BJ (cell line): ENCODE measurements at regions not wholly inside any gene's neighbourhood (a gene's known extent, or its start where the extent isn't known, plus 50 kb on each side); places are given as distances from the start of the nearest gene placed in this dataset.

Experiments
- CTCF ChIA-PET: fragments of 350-600 bp; formaldehyde crosslinking; extraction: SDS; loops from one replicate; lab custom pipeline; 2021; ENCODE audit warnings: antibody characterized with exemption, inconsistent platforms; lab: Yijun Ruan, JAX
- POLR2A ChIA-PET: fragments of 300-600 bp; sonication (Branson Sonifier 250); formaldehyde crosslinking; extraction: SDS; loops from one replicate; lab custom pipeline; 2021; ENCODE audit warnings: antibody characterized with exemption; lab: Charles Lee
- DNase-seq: peaks from one replicate; pipeline ENCODE4 v3.0.0-alpha.2; 2011; ENCODE audit warnings: low read depth
- H3K27me3 ChIP-seq: 2 replicates; pipeline ENCODE4 v1.6.0; 2011; ENCODE audit warnings: low read length; ENCODE audit not compliant: control insufficient read depth, insufficient read depth
- H3K36me3 ChIP-seq: 2 replicates; pipeline ENCODE4 v1.5.1; 2011; ENCODE audit warnings: low read length; ENCODE audit not compliant: control insufficient read depth, insufficient read depth
- H3K4me3 ChIP-seq: 2 replicates; pipeline ENCODE4 v1.5.1; 2011; ENCODE audit warnings: low read depth, mild to moderate bottlenecking, control low read depth, low read length
- CTCF ChIP-seq: IDR thresholded peaks from 2 replicates; pipeline ENCODE4 v1.5.1; 2011; ENCODE audit warnings: low read depth, mild to moderate bottlenecking, control low read depth, inconsistent platforms, low read length, moderate library complexity; ENCODE audit not compliant: insufficient read depth

- no peak for TF ChIP-seq CTCF
Measured at GRCh38 chr15:52879145-52879544, 89.0 kb upstream of the ONECUT1 start.

GRCh38 chr15:52876991-52877663 is 87.0 kb upstream of the ONECUT1 start:
- ChIA-PET CTCF (no interaction called here), POLR2A (no interaction called here)
- no peaks in the 10 kb centered on the region for H3K36me3 ChIP-seq
- DNase-seq, result no peak
- no peak for TF ChIP-seq CTCF
- H3K27me3 ChIP-seq, result no peaks in the 10 kb centered on the region
- H3K4me3 ChIP-seq, result no peak overlapping the region

More at GRCh38 chr15:52879145-52879544, 89.0 kb upstream of the ONECUT1 start:
- POLR2A ChIA-PET, result no interaction called here
- DNase-seq, result no peak
- H3K27me3 ChIP-seq, result no peaks in the 10 kb centered on the region
- no peaks in the 10 kb centered on the region for H3K36me3 ChIP-seq
- H3K4me3 ChIP-seq, result no peak overlapping the region
- CTCF ChIA-PET, result no interaction called here

GRCh38 chr15:52872036-52872818 is 82.1 kb upstream of the ONECUT1 start:
- DNase-seq, result no peak
- H3K4me3 ChIP-seq, result no peak overlapping the region
- H3K27me3 ChIP-seq, result no peaks in the 10 kb centered on the region
- H3K36me3 ChIP-seq, result no peaks in the 10 kb centered on the region
- ChIA-PET POLR2A (no interaction called here), CTCF (no interaction called here)
- no peak for TF ChIP-seq CTCF

GRCh38 chr15:52870015-52870414 is 79.9 kb upstream of the ONECUT1 start:
- no peak for TF ChIP-seq CTCF
- CTCF ChIA-PET, result interaction anchor here (0.6 kb wide), 1 partner anchor 58 kb away, joined by 3 read pairs; no protein-coding TSS in a partner anchor

GRCh38 chr15:52866698-52867097 is 76.6 kb upstream of the ONECUT1 start:
- no peak for DNase-seq
- CTCF ChIA-PET, result no interaction called here
- no peak for TF ChIP-seq CTCF
- Histone ChIP-seq H3K36me3 (no peaks in the 10 kb centered on the region), H3K4me3 (no peak overlapping the region), H3K27me3 (no peaks in the 10 kb centered on the region)
- POLR2A ChIA-PET, result no interaction called here

More at GRCh38 chr15:52870015-52870414, 79.9 kb upstream of the ONECUT1 start:
- POLR2A ChIA-PET, result no interaction called here
- Histone ChIP-seq H3K4me3 (no peak overlapping the region), H3K27me3 (no peaks in the 10 kb centered on the region), H3K36me3 (no peaks in the 10 kb centered on the region)
- DNase-seq, result no peak
